GM10266 (cell line): ENCODE measurements at regions not wholly inside any gene's neighbourhood (a gene's known extent, or its start where the extent isn't known, plus 50 kb on each side); places are given as distances from the start of the nearest gene placed in this dataset.

Source experiments
- DNase-seq: peaks from one replicate; pipeline ENCODE4 v3.0.0; 2012; ENCODE audit errors: extremely low spot score
- CTCF ChIP-seq: IDR thresholded peaks from 2 replicates; pipeline ENCODE4 v1.5.1; 2012; ENCODE audit warnings: mild to moderate bottlenecking, low read depth; ENCODE audit not compliant: control insufficient read depth, insufficient read depth; ENCODE audit errors: missing control alignments

- no peak for DNase-seq
- TF ChIP-seq CTCF = no peak
Observed at GRCh38 chr6:138550346-138550767, 51.1 kb upstream of the NHSL1 start.

GRCh38 chr6:138554146-138554545 lies 54.9 kb upstream of the NHSL1 start:
- no peak for DNase-seq
- TF ChIP-seq CTCF = no peak

- DNase-seq = no peak
- no peak for TF ChIP-seq CTCF
Observed at GRCh38 chr6:138555421-138555988, 56.2 kb upstream of the NHSL1 start.

GRCh38 chr6:138557147-138557546 lies 57.9 kb upstream of the NHSL1 start:
- TF ChIP-seq CTCF = no peak
- no peak for DNase-seq

GRCh38 chr6:138559143-138559542 lies 59.8 kb upstream of the NHSL1 start:
- DNase-seq = no peak
- no peak for TF ChIP-seq CTCF

GRCh38 chr6:138560130-138560860 lies 61.0 kb upstream of the NHSL1 start:
- DNase-seq = no peak

More at GRCh38 chr6:138560130-138560860, 61.0 kb upstream of the NHSL1 start:
- TF ChIP-seq CTCF = no peak
